ENCODE measurements at regions not wholly inside any gene's neighbourhood (a gene's known extent, or its start where the extent isn't known, plus 50 kb on each side); places are given as distances from the start of the nearest gene placed in this dataset.
"Not testable (repeated sequence)": the region's sequence is repeated elsewhere in the genome, so short reads cannot be mapped to it uniquely, and the experiment has no call there.

- not testable (repeated sequence) for DNase-seq
Observed at GRCh38 chr18:38771620-38772019, 1206.0 kb upstream of the CELF4 start.

GRCh38 chr18:38768504-38768903 lies 1202.9 kb upstream of the CELF4 start:
- DNase-seq, result no peak

- no peak for DNase-seq
Observed at GRCh38 chr18:38759457-38759856, 1193.9 kb upstream of the CELF4 start.

- no peak for DNase-seq
Observed at GRCh38 chr18:38756436-38756835, 1190.8 kb upstream of the CELF4 start.

GRCh38 chr18:38752430-38752829 lies 1186.8 kb upstream of the CELF4 start:
- no peak for DNase-seq

- DNase-seq, result no peak
Observed at GRCh38 chr18:38751898-38752297, 1186.3 kb upstream of the CELF4 start.

- no peak for DNase-seq
Observed at GRCh38 chr18:38751211-38751610, 1185.6 kb upstream of the CELF4 start.

GRCh38 chr18:38750751-38751150 lies 1185.2 kb upstream of the CELF4 start:
- DNase-seq, result no peak

- no peak for DNase-seq
Observed at GRCh38 chr18:38747153-38747552, 1181.6 kb upstream of the CELF4 start.

GRCh38 chr18:38720181-38720580 lies 1154.6 kb upstream of the CELF4 start:
- not testable (repeated sequence) for DNase-seq

- no peak for DNase-seq
Observed at GRCh38 chr18:38718365-38718901, 1152.8 kb upstream of the CELF4 start.

- no peak for DNase-seq
Observed at GRCh38 chr18:38709122-38709521, 1143.5 kb upstream of the CELF4 start.

GRCh38 chr18:38706373-38706772 lies 1140.8 kb upstream of the CELF4 start:
- no peak for DNase-seq

- DNase-seq, result no peak
Observed at GRCh38 chr18:38698088-38698487, 1132.5 kb upstream of the CELF4 start.

GRCh38 chr18:38695559-38696280 lies 1130.1 kb upstream of the CELF4 start:
- no peak for DNase-seq

- DNase-seq, result no peak
Observed at GRCh38 chr18:38693104-38693503, 1127.5 kb upstream of the CELF4 start.

- no peak for DNase-seq
Observed at GRCh38 chr18:38690626-38691025, 1125.0 kb upstream of the CELF4 start.

GRCh38 chr18:38688416-38688815 lies 1122.8 kb upstream of the CELF4 start:
- no peak for DNase-seq

- no peak for DNase-seq
Observed at GRCh38 chr18:38670486-38670885, 1104.9 kb upstream of the CELF4 start.

GRCh38 chr18:38664929-38665328 lies 1099.3 kb upstream of the CELF4 start:
- DNase-seq, result no peak

- no peak for DNase-seq
Observed at GRCh38 chr18:38663682-38664081, 1098.1 kb upstream of the CELF4 start.

GRCh38 chr18:38663270-38663669 lies 1097.7 kb upstream of the CELF4 start:
- DNase-seq, result no peak

- DNase-seq, result no peak
Observed at GRCh38 chr18:38654946-38655345, 1089.3 kb upstream of the CELF4 start.

GRCh38 chr18:38651736-38652135 lies 1086.1 kb upstream of the CELF4 start:
- DNase-seq, result no peak

GRCh38 chr18:38648179-38648578 lies 1082.6 kb upstream of the CELF4 start:
- DNase-seq, result no peak
